Erythroblast (primary cell): ENCODE measurements at regions not wholly inside any gene's neighbourhood (a gene's known extent, or its start where the extent isn't known, plus 50 kb on each side); places are given as distances from the start of the nearest gene placed in this dataset.

Experiments
- GATA1 ChIP-seq: IDR thresholded peaks from 2 replicates; pipeline ENCODE4 v1.6.1; 2011; ENCODE audit warnings: low read depth, mild to moderate bottlenecking, control low read depth, low read length, moderate library complexity
- POLR2A ChIP-seq: IDR thresholded peaks from 2 replicates; pipeline ENCODE4 v1.6.1; 2011; ENCODE audit warnings: mild to moderate bottlenecking, low read length

DNA sequence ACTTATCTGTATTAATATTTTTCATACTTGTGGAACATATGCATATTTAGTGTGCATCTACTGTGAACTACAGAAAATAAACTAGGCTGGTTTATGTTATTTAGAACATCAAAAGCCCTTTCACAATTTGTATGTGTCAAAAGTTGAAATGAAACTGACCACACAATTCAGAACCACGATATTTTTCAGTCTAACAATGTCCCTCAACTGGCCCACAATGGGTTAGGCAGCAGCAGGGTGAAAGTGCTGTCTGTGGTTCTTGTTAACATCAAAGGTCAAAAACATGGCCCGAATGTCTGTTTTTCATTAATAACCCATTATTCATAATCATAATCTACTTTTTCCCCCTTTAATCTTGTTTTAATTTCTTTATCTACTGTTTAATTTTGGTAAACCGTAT is 559.9 kb upstream of the ATP2B1 start:
- no peak for TF ChIP-seq POLR2A
- no peak for TF ChIP-seq GATA1
